Endothelial cell of umbilical vein (primary cell): ENCODE measurements at regions not wholly inside any gene's neighbourhood (a gene's known extent, or its start where the extent isn't known, plus 50 kb on each side); places are given as distances from the start of the nearest gene placed in this dataset.

Experiments used
- CTCF ChIP-seq, 2 donors: IDR thresholded peaks; 1 replicate in 1 of 2; 2 replicates in 1 of 2; pipeline ENCODE4 v1.5.1; 2011; ENCODE audit warnings: low read length in 2 of 2, mild to moderate bottlenecking in 2 of 2, moderate library complexity in 2 of 2, control low read depth in 1 of 2, inconsistent platforms in 1 of 2, low read depth in 1 of 2; ENCODE audit not compliant: insufficient read depth in 1 of 2; ENCODE audit errors: extremely low read depth in 1 of 2
- EZH2 ChIP-seq: IDR thresholded peaks from 2 replicates; pipeline ENCODE4 v1.6.1; 2012; ENCODE audit warnings: borderline replicate concordance, low read depth, mild to moderate bottlenecking, moderate library complexity, low read length, inconsistent platforms; ENCODE audit not compliant: severe bottlenecking
- GATA2 ChIP-seq: IDR thresholded peaks from 2 replicates; pipeline ENCODE4 v1.7.0; 2011; ENCODE audit warnings: low read depth, mild to moderate bottlenecking, moderate library complexity, mixed read lengths, low read length; ENCODE audit not compliant: insufficient read length, insufficient read depth
- JUN ChIP-seq: IDR thresholded peaks from 2 replicates; pipeline ENCODE4 v1.6.1; 2011; ENCODE audit warnings: borderline replicate concordance, low read depth; ENCODE audit not compliant: insufficient read length, insufficient read depth
- MAX ChIP-seq: IDR thresholded peaks from 2 replicates; pipeline ENCODE4 v1.6.1; 2011; ENCODE audit not compliant: insufficient read depth, insufficient read length
- MYC ChIP-seq: IDR thresholded peaks from one replicate; pipeline ENCODE4 v1.6.1; 2011; ENCODE audit warnings: mild to moderate bottlenecking, low read depth, low read length
- POLR2A ChIP-seq: IDR thresholded peaks from 2 replicates; pipeline ENCODE4 v1.6.1; 2012; ENCODE audit warnings: low read depth, mild to moderate bottlenecking, control low read depth, low read length
- POLR2AphosphoS5 ChIP-seq: IDR thresholded peaks from 2 replicates; pipeline ENCODE4 v1.6.1; 2012; ENCODE audit warnings: low read depth, mild to moderate bottlenecking, control low read depth, low read length, moderate library complexity; ENCODE audit not compliant: insufficient read depth

DNA sequence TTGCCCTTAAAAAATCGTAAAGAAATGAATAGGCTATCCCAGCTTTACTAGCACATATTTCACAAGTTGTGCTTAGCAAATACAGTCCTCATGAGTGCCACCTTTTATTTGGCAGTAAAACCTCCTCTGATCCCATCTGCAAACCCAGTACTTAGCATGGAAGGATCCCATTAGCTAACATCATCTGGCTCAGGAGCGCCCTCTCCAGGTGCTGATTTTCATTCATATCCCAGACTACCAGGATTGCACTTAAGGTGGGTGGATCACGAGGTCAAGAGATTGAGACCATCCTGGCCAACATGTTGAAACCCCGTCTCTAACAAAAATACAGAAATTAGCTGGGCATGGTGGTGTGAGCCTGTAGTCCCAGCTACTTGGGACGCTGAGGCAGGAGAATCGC, 76.1 kb upstream of the PAX6 start:
- no peak for TF ChIP-seq CTCF (IDR thresholded peaks at IDR 0.05; ENCODE audit: extremely low read depth in 1 of 2, insufficient read depth in 1 of 2, low read depth in 1 of 2, low read length in 2 of 2)
- TF ChIP-seq EZH2 = no peak
- no peak for TF ChIP-seq POLR2A
- TF ChIP-seq POLR2AphosphoS5 = no peak
- no peak for TF ChIP-seq MYC
- TF ChIP-seq MAX = no peak
- no peak for TF ChIP-seq JUN
- no peak for TF ChIP-seq GATA2
